CD4-positive, CD25-positive, alpha-beta regulatory T cell (primary cell): ENCODE measurements at regions not wholly inside any gene's neighbourhood (a gene's known extent, or its start where the extent isn't known, plus 50 kb on each side); places are given as distances from the start of the nearest gene placed in this dataset.

ENCODE experiments used
- ATAC-seq, 2 donors: fragments of 150-1000 bp; cut with Tn5 transposase; one replicate each; pipeline ENCODE4 v1.10.0; 2021; ENCODE audit warnings: low read depth in 2 of 2, moderate number of reproducible peaks in 2 of 2, moderate library complexity in 1 of 2
- DNase-seq, 3 donors: peaks; one replicate each; pipeline versions ENCODE4 v3.0.0 to v3.0.0-alpha.2; 2012 to 2022; ENCODE audit warnings: mixed read lengths in 1 of 3
- H3K27ac ChIP-seq: one replicate; pipeline ENCODE4 v1.7.0; 2013; ENCODE audit warnings: mild to moderate bottlenecking, low read length; ENCODE audit not compliant: insufficient read depth, poor library complexity, severe bottlenecking
- H3K27me3 ChIP-seq: one replicate; pipeline ENCODE4 v1.7.0; 2013; ENCODE audit warnings: low read length; ENCODE audit not compliant: control insufficient read depth, insufficient read depth
- H3K36me3 ChIP-seq: one replicate; pipeline ENCODE4 v1.7.0; 2013; ENCODE audit warnings: mild to moderate bottlenecking, low read length, moderate library complexity; ENCODE audit not compliant: control insufficient read depth, insufficient read depth
- H3K4me1 ChIP-seq: 2 replicates; pipeline ENCODE4 v1.7.0; 2013; ENCODE audit warnings: mild to moderate bottlenecking, low read length; ENCODE audit not compliant: insufficient read depth, control insufficient read depth, poor library complexity, severe bottlenecking
- H3K4me3 ChIP-seq: one replicate; pipeline ENCODE4 v1.7.0; 2013; ENCODE audit warnings: low read depth, mild to moderate bottlenecking, low read length, moderate library complexity
- H3K9me3 ChIP-seq, 2 experiments: 1 replicate in 1 of 2; 2 replicates in 1 of 2; pipeline ENCODE4 v1.7.0; 2013; ENCODE audit warnings: low read length in 2 of 2, mild to moderate bottlenecking in 1 of 2, moderate library complexity in 1 of 2; ENCODE audit not compliant: control insufficient read depth in 2 of 2
- H3K27ac Mint-ChIP-seq, 3 donors: one replicate each; pipeline ENCODE4 v1.8.0; 2020 to 2022; ENCODE audit warnings: mild to moderate bottlenecking in 3 of 3, mixed read lengths in 3 of 3, moderate library complexity in 2 of 3
- H3K27me3 Mint-ChIP-seq: one replicate; pipeline ENCODE4 v1.8.0; 2022; ENCODE audit warnings: mild to moderate bottlenecking, mixed read lengths
- H3K36me3 Mint-ChIP-seq: one replicate; pipeline ENCODE4 v1.8.0; 2020; ENCODE audit warnings: mixed read lengths
- H3K4me1 Mint-ChIP-seq, 4 donors: one replicate each; pipeline ENCODE4 v1.8.0; 2020 to 2022; ENCODE audit warnings: mixed read lengths in 4 of 4, mild to moderate bottlenecking in 1 of 4
- H3K4me3 Mint-ChIP-seq, 4 donors: one replicate each; pipeline ENCODE4 v1.8.0; 2020 to 2022; ENCODE audit warnings: mild to moderate bottlenecking in 4 of 4, mixed read lengths in 4 of 4, moderate library complexity in 3 of 4
- H3K9me3 Mint-ChIP-seq, 7 donors: one replicate each; pipeline ENCODE4 v1.8.0; 2020 to 2022; ENCODE audit warnings: mixed read lengths in 7 of 7, mild to moderate bottlenecking in 3 of 7, moderate library complexity in 2 of 7

GRCh38 chr2:150732064-150732463 is 244.6 kb upstream of the RND3 start:
- H3K36me3 ChIP-seq: no peaks in the 10 kb centered on the region
- H3K9me3 Mint-ChIP-seq: peaks cover 0 to 8% (median 0%) of the 10 kb centered on the region in 7 donors
- no peak overlapping the region for H3K4me3 Mint-ChIP-seq
- no peaks in the 10 kb centered on the region for H3K9me3 ChIP-seq
- no peaks in the 10 kb centered on the region for H3K27me3 ChIP-seq
- H3K4me3 ChIP-seq: no peak overlapping the region
- no peak overlapping the region for H3K27ac Mint-ChIP-seq
- H3K27ac ChIP-seq: no peak overlapping the region
- DNase-seq: no peak
- H3K4me1 ChIP-seq: no peaks in the 10 kb centered on the region
- ATAC-seq: no peak
- no peaks in the 10 kb centered on the region for H3K4me1 Mint-ChIP-seq
- H3K27me3 Mint-ChIP-seq: no peaks in the 10 kb centered on the region
- H3K36me3 Mint-ChIP-seq: no peaks in the 10 kb centered on the region

- no peak for DNase-seq
- Histone ChIP-seq H3K36me3 (no peaks in the 10 kb centered on the region), H3K4me1 (no peaks in the 10 kb centered on the region), H3K27me3 (no peaks in the 10 kb centered on the region), H3K9me3 (no peaks in the 10 kb centered on the region), H3K4me3 (no peak overlapping the region), H3K27ac (no peak overlapping the region)
- no peaks in the 10 kb centered on the region for H3K27me3 Mint-ChIP-seq
- H3K4me3 Mint-ChIP-seq: no peak overlapping the region
- H3K9me3 Mint-ChIP-seq: peaks cover 0 to 8% (median 0%) of the 10 kb centered on the region in 7 donors
- ATAC-seq: no peak
- no peaks in the 10 kb centered on the region for H3K36me3 Mint-ChIP-seq
- H3K27ac Mint-ChIP-seq: no peak overlapping the region
- no peaks in the 10 kb centered on the region for H3K4me1 Mint-ChIP-seq
Observed at GRCh38 chr2:150729495-150729955, 242.1 kb upstream of the RND3 start.

GRCh38 chr2:150718280-150718679 is 230.8 kb upstream of the RND3 start:
- ATAC-seq (no peak), DNase-seq (no peak)
- Histone ChIP-seq H3K9me3 (no peaks in the 10 kb centered on the region), H3K36me3 (no peaks in the 10 kb centered on the region), H3K4me1 (no peaks in the 10 kb centered on the region), H3K27ac (no peak overlapping the region), H3K4me3 (no peak overlapping the region), H3K27me3 (no peaks in the 10 kb centered on the region)
- Mint-ChIP-seq H3K4me3 (no peak overlapping the region), H3K36me3 (no peaks in the 10 kb centered on the region), H3K4me1 (no peaks in the 10 kb centered on the region), H3K27me3 (no peaks in the 10 kb centered on the region), H3K9me3 (peaks cover 0 to 10% (median 4%) of the 10 kb centered on the region in 7 donors), H3K27ac (no peak overlapping the region)

GRCh38 chr2:150716186-150716585 is 228.7 kb upstream of the RND3 start:
- Mint-ChIP-seq H3K4me3 (no peak overlapping the region), H3K4me1 (no peaks in the 10 kb centered on the region), H3K27ac (no peak overlapping the region), H3K36me3 (no peaks in the 10 kb centered on the region), H3K9me3 (peaks cover 0 to 10% (median 3%) of the 10 kb centered on the region in 7 donors), H3K27me3 (no peaks in the 10 kb centered on the region)
- DNase-seq (no peak), ATAC-seq (no peak)
- H3K4me1 ChIP-seq: no peaks in the 10 kb centered on the region
- H3K36me3 ChIP-seq: no peaks in the 10 kb centered on the region
- H3K27ac ChIP-seq: no peak overlapping the region
- no peaks in the 10 kb centered on the region for H3K9me3 ChIP-seq
- H3K4me3 ChIP-seq: no peak overlapping the region
- H3K27me3 ChIP-seq: no peaks in the 10 kb centered on the region

- ATAC-seq (no peak), DNase-seq (no peak)
- H3K4me1 ChIP-seq: no peaks in the 10 kb centered on the region
- no peak overlapping the region for H3K27ac ChIP-seq
- H3K27me3 Mint-ChIP-seq: no peaks in the 10 kb centered on the region
- H3K36me3 ChIP-seq: no peaks in the 10 kb centered on the region
- H3K4me3 Mint-ChIP-seq: no peak overlapping the region
- no peaks in the 10 kb centered on the region for H3K36me3 Mint-ChIP-seq
- no peak overlapping the region for H3K27ac Mint-ChIP-seq
- no peaks in the 10 kb centered on the region for H3K27me3 ChIP-seq
- H3K9me3 ChIP-seq: no peaks in the 10 kb centered on the region
- H3K4me1 Mint-ChIP-seq: no peaks in the 10 kb centered on the region
- H3K9me3 Mint-ChIP-seq: peaks cover 0 to 6% (median 2%) of the 10 kb centered on the region in 7 donors
- H3K4me3 ChIP-seq: no peak overlapping the region
Observed at GRCh38 chr2:150715501-150715900, 228.0 kb upstream of the RND3 start.

- DNase-seq (no peak), ATAC-seq (no peak)
- Mint-ChIP-seq H3K4me3 (no peak overlapping the region), H3K9me3 (peaks cover 0 to 2% (median 2%) of the 10 kb centered on the region in 7 donors), H3K27me3 (no peaks in the 10 kb centered on the region), H3K27ac (no peak overlapping the region), H3K4me1 (no peaks in the 10 kb centered on the region), H3K36me3 (no peaks in the 10 kb centered on the region)
- no peaks in the 10 kb centered on the region for H3K27me3 ChIP-seq
- no peak overlapping the region for H3K4me3 ChIP-seq
- H3K27ac ChIP-seq: no peak overlapping the region
- H3K36me3 ChIP-seq: no peaks in the 10 kb centered on the region
- no peaks in the 10 kb centered on the region for H3K4me1 ChIP-seq
- no peaks in the 10 kb centered on the region for H3K9me3 ChIP-seq
Observed at GRCh38 chr2:150710916-150711315, 223.4 kb upstream of the RND3 start.

- Histone ChIP-seq H3K27me3 (no peaks in the 10 kb centered on the region), H3K4me1 (no peaks in the 10 kb centered on the region), H3K9me3 (no peaks in the 10 kb centered on the region), H3K36me3 (no peaks in the 10 kb centered on the region), H3K4me3 (no peak overlapping the region), H3K27ac (no peak overlapping the region)
- H3K27me3 Mint-ChIP-seq: no peaks in the 10 kb centered on the region
- no peaks in the 10 kb centered on the region for H3K4me1 Mint-ChIP-seq
- no peak overlapping the region for H3K27ac Mint-ChIP-seq
- H3K4me3 Mint-ChIP-seq: no peak overlapping the region
- ATAC-seq: no peak
- DNase-seq: no peak
- H3K9me3 Mint-ChIP-seq: peaks cover 0 to 2% (median 2%) of the 10 kb centered on the region in 7 donors
- no peaks in the 10 kb centered on the region for H3K36me3 Mint-ChIP-seq
Observed at GRCh38 chr2:150710041-150710440, 222.6 kb upstream of the RND3 start.

- Histone ChIP-seq H3K27me3 (no peaks in the 10 kb centered on the region), H3K27ac (no peak overlapping the region), H3K9me3 (no peaks in the 10 kb centered on the region), H3K36me3 (no peaks in the 10 kb centered on the region), H3K4me1 (no peaks in the 10 kb centered on the region), H3K4me3 (no peak overlapping the region)
- DNase-seq (no peak), ATAC-seq (no peak)
- Mint-ChIP-seq H3K4me3 (no peak overlapping the region), H3K36me3 (no peaks in the 10 kb centered on the region), H3K27ac (no peak overlapping the region), H3K4me1 (no peaks in the 10 kb centered on the region), H3K9me3 (peaks cover 0 to 2% (median 0%) of the 10 kb centered on the region in 7 donors), H3K27me3 (no peaks in the 10 kb centered on the region)
Observed at GRCh38 chr2:150706561-150706960, 219.1 kb upstream of the RND3 start.
